ENCODE measurements at regions not wholly inside any gene's neighbourhood (a gene's known extent, or its start where the extent isn't known, plus 50 kb on each side); places are given as distances from the start of the nearest gene placed in this dataset.

DNA sequence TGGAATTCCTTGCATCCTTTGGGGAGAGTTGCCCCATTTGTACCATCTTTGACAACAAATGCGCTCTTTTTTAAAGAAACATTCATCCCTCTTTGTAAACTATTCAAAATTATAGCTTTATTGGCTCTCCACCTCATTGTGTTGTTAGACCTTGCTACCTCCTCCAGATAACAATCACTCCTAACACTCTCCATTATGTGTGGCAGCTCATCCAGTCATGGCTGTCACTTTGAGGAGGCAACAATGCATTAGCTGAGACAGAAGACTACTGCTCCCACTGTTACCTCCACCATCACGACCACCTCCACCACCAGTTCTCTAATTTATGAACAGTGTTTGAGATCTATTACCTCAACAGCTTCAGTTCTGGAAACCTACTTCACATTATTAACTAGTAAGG is 339.1 kb downstream of the FRK start:
- 3% methylated on average over 2 of the region's 2 CpGs for WGBS (ENCODE audit: low lambda C conversion rate)
- Histone ChIP-seq H3K79me2 (ENCODE audit: insufficient read depth, low read length) (no peaks in the 10 kb centered on the region), H2AFZ (ENCODE audit: low read length) (no peak overlapping the region), H3K9ac (ENCODE audit: insufficient read depth, low read depth, low read length) (no peak overlapping the region), H3K4me1 (ENCODE audit: insufficient read depth, low read length) (no peaks in the 10 kb centered on the region), H3K27me3 (ENCODE audit: control insufficient read depth in 1 of 2, insufficient read depth in 2 of 2, low read length in 2 of 2) (no peaks in the 10 kb centered on the region; a peak in 1 of 5 replicates), H3K9me3 (ENCODE audit: low read length) (no peaks in the 10 kb centered on the region), H3K4me3 (replicated peaks in 1 of 3; ENCODE audit: insufficient read depth in 1 of 3, low read depth in 2 of 3, low read length in 3 of 3) (no peak overlapping the region), H3K27ac (ENCODE audit: extremely low read length, insufficient read depth, low read length) (no peak overlapping the region), H3K36me3 (replicated peaks in 1 of 2; ENCODE audit: control insufficient read depth in 1 of 2, insufficient read depth in 2 of 2, low read length in 2 of 2) (no peaks in the 10 kb centered on the region), H3K4me2 (ENCODE audit: low read depth, low read length) (no peak overlapping the region), H4K20me1 (ENCODE audit: insufficient read depth, low read length) (no peaks in the 10 kb centered on the region)
- no peak for FAIRE-seq
- no peak for DNase-seq (ENCODE audit: low spot score)
- in situ Hi-C loops (cut with HindIII; ENCODE audit: extremely low pct_ligation_motif_present, low pct_unique_long_range_greater_than_20kb): no loop called here
- no peak for ATAC-seq
- POLR2A ChIA-PET: no interaction called here
- CTCF ChIA-PET (ENCODE audit: low intra/inter-chr PET ratio, low total read pairs): no interaction called here
- no TSS peak for BruUV-seq (replicated peaks)
- intact Hi-C loops (cut with micrococcal nuclease; ENCODE audit: unreplicated experiment): no loop called here
- TF ChIP-seq ZSCAN20 (CRISPR knock-in tag; IDR thresholded peaks at IDR 0.05; ENCODE audit: borderline replicate concordance) (no peak), SIN3B (IDR thresholded peaks at IDR 0.05; ENCODE audit: low read length) (no peak), ZNF792 (CRISPR knock-in tag; IDR thresholded peaks at IDR 0.05) (no peak), JDP2 (CRISPR knock-in tag; IDR thresholded peaks at IDR 0.05; ENCODE audit: borderline replicate concordance) (no peak), ESRRA (CRISPR knock-in tag; IDR thresholded peaks at IDR 0.05; ENCODE audit: low read depth) (no peak), YEATS4 (CRISPR knock-in tag; IDR thresholded peaks at IDR 0.05; ENCODE audit: borderline replicate concordance) (no peak), ZFP1 (CRISPR knock-in tag; IDR thresholded peaks at IDR 0.05) (no peak), ZC3H4 (CRISPR knock-in tag; IDR thresholded peaks at IDR 0.05; ENCODE audit: borderline replicate concordance) (no peak), PRPF4 (IDR thresholded peaks at IDR 0.05; ENCODE audit: low read depth, low read length, poor library complexity, severe bottlenecking) (no peak), NFRKB (IDR thresholded peaks at IDR 0.05) (no peak)
- TF ChIP-seq, protein P1, sequence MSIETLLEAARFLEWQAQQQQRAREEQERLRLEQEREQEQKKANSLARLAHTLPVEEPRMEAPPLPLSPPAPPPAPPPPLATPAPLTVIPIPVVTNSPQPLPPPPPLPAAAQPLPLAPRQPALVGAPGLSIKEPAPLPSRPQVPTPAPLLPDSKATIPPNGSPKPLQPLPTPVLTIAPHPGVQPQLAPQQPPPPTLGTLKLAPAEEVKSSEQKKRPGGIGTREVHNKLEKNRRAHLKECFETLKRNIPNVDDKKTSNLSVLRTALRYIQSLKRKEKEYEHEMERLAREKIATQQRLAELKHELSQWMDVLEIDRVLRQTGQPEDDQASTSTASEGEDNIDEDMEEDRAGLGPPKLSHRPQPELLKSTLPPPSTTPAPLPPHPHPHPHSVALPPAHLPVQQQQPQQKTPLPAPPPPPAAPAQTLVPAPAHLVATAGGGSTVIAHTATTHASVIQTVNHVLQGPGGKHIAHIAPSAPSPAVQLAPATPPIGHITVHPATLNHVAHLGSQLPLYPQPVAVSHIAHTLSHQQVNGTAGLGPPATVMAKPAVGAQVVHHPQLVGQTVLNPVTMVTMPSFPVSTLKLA (IDR thresholded peaks at IDR 0.05): no peak
- TF ChIP-seq, protein P2, sequence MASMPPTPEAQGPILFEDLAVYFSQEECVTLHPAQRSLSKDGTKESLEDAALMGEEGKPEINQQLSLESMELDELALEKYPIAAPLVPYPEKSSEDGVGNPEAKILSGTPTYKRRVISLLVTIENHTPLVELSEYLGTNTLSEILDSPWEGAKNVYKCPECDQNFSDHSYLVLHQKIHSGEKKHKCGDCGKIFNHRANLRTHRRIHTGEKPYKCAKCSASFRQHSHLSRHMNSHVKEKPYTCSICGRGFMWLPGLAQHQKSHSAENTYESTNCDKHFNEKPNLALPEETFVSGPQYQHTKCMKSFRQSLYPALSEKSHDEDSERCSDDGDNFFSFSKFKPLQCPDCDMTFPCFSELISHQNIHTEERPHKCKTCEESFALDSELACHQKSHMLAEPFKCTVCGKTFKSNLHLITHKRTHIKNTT (CRISPR knock-in tag; IDR thresholded peaks at IDR 0.05): no peak
- TF ChIP-seq, protein P3, sequence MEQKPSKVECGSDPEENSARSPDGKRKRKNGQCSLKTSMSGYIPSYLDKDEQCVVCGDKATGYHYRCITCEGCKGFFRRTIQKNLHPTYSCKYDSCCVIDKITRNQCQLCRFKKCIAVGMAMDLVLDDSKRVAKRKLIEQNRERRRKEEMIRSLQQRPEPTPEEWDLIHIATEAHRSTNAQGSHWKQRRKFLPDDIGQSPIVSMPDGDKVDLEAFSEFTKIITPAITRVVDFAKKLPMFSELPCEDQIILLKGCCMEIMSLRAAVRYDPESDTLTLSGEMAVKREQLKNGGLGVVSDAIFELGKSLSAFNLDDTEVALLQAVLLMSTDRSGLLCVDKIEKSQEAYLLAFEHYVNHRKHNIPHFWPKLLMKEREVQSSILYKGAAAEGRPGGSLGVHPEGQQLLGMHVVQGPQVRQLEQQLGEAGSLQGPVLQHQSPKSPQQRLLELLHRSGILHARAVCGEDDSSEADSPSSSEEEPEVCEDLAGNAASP (CRISPR knock-in tag; IDR thresholded peaks at IDR 0.05; ENCODE audit: borderline replicate concordance): no peak
- TF ChIP-seq, protein P4, sequence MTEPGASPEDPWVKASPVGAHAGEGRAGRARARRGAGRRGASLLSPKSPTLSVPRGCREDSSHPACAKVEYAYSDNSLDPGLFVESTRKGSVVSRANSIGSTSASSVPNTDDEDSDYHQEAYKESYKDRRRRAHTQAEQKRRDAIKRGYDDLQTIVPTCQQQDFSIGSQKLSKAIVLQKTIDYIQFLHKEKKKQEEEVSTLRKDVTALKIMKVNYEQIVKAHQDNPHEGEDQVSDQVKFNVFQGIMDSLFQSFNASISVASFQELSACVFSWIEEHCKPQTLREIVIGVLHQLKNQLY (CRISPR knock-in tag; IDR thresholded peaks at IDR 0.05): no peak
- TF ChIP-seq, protein P5, sequence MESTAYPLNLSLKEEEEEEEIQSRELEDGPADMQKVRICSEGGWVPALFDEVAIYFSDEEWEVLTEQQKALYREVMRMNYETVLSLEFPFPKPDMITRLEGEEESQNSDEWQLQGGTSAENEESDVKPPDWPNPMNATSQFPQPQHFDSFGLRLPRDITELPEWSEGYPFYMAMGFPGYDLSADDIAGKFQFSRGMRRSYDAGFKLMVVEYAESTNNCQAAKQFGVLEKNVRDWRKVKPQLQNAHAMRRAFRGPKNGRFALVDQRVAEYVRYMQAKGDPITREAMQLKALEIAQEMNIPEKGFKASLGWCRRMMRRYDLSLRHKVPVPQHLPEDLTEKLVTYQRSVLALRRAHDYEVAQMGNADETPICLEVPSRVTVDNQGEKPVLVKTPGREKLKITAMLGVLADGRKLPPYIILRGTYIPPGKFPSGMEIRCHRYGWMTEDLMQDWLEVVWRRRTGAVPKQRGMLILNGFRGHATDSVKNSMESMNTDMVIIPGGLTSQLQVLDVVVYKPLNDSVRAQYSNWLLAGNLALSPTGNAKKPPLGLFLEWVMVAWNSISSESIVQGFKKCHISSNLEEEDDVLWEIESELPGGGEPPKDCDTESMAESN (CRISPR knock-in tag; conservative IDR thresholded peaks at IDR 0.05): no peak
- TF ChIP-seq, protein P6, sequence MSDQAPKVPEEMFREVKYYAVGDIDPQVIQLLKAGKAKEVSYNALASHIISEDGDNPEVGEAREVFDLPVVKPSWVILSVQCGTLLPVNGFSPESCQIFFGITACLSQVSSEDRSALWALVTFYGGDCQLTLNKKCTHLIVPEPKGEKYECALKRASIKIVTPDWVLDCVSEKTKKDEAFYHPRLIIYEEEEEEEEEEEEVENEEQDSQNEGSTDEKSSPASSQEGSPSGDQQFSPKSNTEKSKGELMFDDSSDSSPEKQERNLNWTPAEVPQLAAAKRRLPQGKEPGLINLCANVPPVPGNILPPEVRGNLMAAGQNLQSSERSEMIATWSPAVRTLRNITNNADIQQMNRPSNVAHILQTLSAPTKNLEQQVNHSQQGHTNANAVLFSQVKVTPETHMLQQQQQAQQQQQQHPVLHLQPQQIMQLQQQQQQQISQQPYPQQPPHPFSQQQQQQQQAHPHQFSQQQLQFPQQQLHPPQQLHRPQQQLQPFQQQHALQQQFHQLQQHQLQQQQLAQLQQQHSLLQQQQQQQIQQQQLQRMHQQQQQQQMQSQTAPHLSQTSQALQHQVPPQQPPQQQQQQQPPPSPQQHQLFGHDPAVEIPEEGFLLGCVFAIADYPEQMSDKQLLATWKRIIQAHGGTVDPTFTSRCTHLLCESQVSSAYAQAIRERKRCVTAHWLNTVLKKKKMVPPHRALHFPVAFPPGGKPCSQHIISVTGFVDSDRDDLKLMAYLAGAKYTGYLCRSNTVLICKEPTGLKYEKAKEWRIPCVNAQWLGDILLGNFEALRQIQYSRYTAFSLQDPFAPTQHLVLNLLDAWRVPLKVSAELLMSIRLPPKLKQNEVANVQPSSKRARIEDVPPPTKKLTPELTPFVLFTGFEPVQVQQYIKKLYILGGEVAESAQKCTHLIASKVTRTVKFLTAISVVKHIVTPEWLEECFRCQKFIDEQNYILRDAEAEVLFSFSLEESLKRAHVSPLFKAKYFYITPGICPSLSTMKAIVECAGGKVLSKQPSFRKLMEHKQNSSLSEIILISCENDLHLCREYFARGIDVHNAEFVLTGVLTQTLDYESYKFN (CRISPR knock-in tag; conservative IDR thresholded peaks at IDR 0.05): no peak

All from HepG2 (cell line).